ENCODE measurements at regions not wholly inside any gene's neighbourhood (a gene's known extent, or its start where the extent isn't known, plus 50 kb on each side); places are given as distances from the start of the nearest gene placed in this dataset.
"Not testable (repeated sequence)": the region's sequence is repeated elsewhere in the genome, so short reads cannot be mapped to it uniquely, and the experiment has no call there.

- DNase-seq (ENCODE audit: low spot score), result no peak
Measured at GRCh38 chr2:163949693-163950092, 213.9 kb upstream of the FIGN start.

- no peak for DNase-seq (ENCODE audit: low spot score)
Measured at GRCh38 chr2:163944347-163944737, 208.5 kb upstream of the FIGN start.

GRCh38 chr2:163943403-163944346 lies 207.9 kb upstream of the FIGN start:
- DNase-seq (ENCODE audit: low spot score), result no peak

- no peak for DNase-seq (ENCODE audit: low spot score)
Measured at GRCh38 chr2:163934131-163934530, 198.3 kb upstream of the FIGN start.

DNA sequence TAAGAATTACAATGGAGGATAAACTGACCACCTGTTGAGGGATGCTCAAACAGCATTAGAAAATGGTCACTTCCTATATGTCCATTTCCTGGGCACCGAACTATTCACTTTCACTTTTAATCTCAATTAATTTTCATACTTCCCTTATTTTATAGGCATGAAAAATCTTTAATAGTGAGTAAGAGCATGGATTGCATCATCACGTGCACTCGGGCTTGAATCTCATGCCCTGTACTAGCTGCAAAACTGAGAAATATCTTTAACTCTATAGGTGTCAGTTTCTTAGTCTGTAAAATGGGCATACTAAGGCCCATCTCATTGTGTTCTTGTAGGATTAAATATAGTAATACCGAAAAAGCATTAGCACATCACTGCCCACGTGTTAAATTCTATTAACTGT lies 183.9 kb upstream of the FIGN start:
- DNase-seq (ENCODE audit: low spot score), result no peak

GRCh38 chr2:163914486-163914885 lies 178.7 kb upstream of the FIGN start:
- DNase-seq (ENCODE audit: low spot score), result not testable (repeated sequence)

- not testable (repeated sequence) for DNase-seq (ENCODE audit: low spot score)
Measured at GRCh38 chr2:163913532-163913944, 177.7 kb upstream of the FIGN start.

- DNase-seq (ENCODE audit: low spot score), result no peak
Measured at GRCh38 chr2:163909411-163910080, 173.7 kb upstream of the FIGN start.

DNA sequence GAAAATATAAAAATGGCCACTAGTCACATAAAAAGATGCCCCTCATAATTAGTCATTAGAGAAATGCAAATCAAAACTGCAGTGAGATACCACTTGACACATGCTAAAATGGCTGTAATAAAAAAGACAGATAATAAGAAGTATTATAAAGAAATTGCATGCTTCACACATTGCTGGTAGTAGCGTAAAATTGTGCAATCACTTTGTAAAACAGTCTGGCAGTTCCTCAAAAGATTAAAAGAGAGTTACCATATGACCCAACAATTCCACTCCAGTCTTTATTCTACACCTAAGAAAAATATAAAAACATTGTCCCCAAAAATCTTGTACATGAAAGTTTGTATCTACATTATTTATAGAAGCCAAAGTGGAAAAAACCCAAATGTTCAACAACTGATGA lies 170.6 kb upstream of the FIGN start:
- no peak for DNase-seq (ENCODE audit: low spot score)

DNA sequence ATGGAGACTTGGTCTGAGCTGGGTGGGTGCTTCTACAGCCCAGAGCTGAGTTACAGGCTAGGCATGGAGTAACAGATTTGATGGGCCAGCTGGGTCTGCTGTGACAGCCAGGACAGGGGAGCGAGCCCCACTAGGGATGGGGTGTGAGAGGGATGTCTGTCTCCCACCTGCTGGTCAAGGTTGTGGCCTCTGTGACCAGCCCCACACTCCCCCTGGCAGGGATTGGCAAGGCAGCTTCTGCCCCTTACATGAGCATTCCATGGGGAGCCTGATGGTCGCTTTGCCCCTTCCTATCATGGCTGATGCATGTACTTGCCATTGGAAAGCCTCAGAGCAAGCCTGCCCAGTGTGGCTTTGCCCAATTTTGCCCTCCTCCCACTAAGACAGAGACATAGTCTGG lies 162.0 kb upstream of the FIGN start:
- no peak for DNase-seq (ENCODE audit: low spot score)

DNA sequence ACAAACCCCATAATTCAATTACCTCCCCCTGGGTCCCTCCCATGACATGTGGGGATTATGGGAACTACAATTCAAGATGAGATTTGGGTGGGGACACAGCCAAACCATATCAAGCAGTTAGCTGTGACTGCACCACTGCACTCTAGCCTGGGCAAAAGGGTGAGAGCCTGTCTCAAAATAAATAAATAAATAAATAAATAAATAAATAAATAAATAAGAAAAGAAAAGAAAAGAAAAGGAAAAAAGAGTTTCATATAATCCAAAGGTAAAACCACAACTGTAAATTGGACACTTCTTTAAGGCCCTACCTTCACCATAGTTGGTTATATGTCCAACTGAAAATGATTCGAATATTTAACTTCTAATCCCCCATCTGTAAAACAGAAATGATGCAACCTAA lies 157.6 kb upstream of the FIGN start:
- not testable (repeated sequence) for DNase-seq (ENCODE audit: low spot score)

- no peak for DNase-seq (ENCODE audit: low spot score)
Measured at GRCh38 chr2:163888591-163888990, 152.8 kb upstream of the FIGN start.

GRCh38 chr2:163887182-163887581 lies 151.4 kb upstream of the FIGN start:
- no peak for DNase-seq (ENCODE audit: low spot score)

- DNase-seq (ENCODE audit: low spot score), result no peak
Measured at GRCh38 chr2:163884416-163884815, 148.6 kb upstream of the FIGN start.

DNA sequence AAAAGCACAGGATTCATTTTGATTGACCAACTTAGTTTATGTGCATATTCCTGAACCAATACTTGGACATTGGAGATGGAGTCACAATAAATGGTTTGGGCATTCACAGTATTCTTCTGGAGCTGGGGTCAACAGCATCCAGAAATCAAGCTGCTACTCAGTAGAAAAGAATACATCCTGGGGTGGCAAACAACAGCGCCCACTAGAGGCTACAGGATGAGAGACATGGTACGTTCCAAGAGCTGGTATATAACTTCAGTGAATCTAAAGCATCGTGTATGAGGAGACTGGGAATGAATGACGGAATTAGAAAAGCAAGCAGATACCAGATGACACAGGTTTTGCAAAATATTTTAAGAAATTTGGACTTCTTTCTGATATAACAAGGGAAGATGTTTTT lies 142.9 kb upstream of the FIGN start:
- DNase-seq (ENCODE audit: low spot score), result no peak

DNA sequence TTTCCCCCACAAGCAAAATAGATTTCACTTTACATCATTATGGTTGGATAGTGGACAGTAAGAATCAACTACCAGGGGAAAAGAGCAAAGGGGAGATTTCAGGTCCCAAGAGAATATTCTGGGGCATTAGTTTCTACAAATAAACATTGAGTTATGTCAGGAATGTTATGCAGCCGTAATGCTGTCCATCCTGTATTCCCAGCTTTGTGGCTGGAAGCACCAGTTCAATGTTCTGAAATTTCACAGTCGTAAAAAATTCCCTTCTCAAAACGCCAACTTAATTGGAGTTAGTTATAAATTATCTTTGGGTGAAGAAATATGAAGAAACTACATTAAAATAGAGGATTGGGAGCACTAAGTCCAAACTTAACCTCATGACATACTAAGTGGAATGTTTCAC lies 141.5 kb upstream of the FIGN start:
- DNase-seq (ENCODE audit: low spot score), result no peak

GRCh38 chr2:163863073-163863472 lies 127.3 kb upstream of the FIGN start:
- DNase-seq (ENCODE audit: low spot score), result no peak

DNA sequence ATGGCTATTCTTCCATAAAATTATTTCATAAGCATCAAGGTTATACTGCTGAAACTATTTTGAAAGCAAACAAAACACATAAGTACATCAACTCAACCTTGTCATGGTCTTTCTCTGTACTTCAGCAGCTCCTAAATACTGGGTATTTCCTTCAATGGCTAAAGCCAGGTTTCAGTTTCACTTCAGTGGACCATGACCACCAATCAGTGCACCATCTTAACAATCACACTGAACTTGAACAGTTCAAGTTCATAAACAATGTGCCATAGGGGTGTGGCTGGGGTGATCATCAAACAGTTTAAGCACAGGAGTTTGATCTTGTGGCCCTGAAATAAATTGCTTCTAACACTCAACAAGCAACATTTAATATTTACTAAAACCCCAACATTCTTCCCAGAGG lies 124.1 kb upstream of the FIGN start:
- no peak for DNase-seq (ENCODE audit: low spot score)

DNA sequence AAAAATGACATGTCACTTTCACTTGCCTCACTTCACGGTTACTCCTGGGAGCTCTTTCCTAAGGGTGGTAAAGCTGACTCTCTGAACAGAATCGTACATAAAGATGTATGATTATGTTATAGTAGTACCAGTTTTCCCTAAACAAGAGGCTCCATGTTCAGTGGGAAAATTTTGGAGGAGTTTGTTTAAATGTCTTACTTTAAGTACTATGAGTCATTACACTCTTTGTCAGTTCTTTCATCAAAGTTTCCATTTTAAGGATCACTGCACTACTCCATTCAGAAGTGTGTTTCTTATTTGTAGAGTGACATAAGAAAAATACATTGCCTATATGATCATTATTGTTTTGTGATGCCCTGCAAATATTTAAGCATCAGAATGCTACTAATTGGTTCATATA lies 121.1 kb upstream of the FIGN start:
- DNase-seq (ENCODE audit: low spot score), result no peak

DNA sequence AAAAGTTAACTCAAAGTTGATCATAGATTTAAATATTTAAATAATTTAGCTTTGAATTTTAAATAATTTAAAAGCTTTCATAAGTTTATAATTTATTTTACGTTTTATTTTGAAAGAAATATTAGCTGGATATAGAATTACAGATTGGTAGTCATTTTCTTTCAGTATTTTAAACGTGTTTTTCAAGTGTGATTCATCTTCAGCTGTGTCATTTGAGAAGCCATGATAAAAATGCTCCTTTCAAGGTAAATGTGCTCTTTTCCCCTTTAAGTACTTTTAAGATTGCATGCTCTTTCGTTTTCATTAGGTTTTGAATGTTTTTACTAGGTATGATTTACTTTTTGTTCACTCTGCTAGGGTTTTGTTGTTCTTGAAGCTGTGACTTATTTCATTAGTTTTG lies 116.8 kb upstream of the FIGN start:
- no peak for DNase-seq (ENCODE audit: low spot score)

DNA sequence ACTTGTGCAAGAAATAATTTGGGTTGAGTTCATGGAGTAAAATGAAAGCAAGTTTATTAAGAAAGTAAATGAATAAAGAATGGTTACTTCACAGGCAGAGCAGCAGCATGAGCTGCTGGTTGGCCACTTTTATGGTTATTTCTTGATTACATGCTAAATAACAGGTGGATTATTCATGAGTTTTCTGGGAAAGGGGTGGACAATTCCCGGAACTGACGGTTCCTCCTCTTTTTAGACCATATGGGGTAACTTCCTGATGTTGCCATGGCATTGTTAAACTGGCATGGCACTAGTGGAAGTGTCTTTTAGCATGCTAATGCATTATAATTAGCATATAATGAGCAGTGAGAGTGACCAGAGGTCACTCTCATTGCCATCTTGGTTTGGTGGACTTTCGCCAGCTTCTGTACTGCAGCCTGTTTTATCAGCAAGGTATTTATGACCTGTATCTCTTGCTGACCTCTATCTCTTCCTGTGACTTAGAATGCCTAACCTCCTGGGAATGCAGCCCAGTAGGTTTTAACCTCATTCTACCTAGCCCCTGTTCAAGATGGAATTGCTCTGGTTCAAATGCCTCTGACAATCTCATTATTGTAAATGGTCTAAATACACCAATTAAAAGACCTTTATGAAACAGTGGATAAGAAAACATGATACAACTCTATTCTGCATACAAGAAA lies 114.1 kb upstream of the FIGN start:
- DNase-seq (ENCODE audit: low spot score), result no peak

GRCh38 chr2:163838890-163839289 lies 103.1 kb upstream of the FIGN start:
- DNase-seq (ENCODE audit: low spot score), result no peak

- no peak for DNase-seq (ENCODE audit: low spot score)
Measured at GRCh38 chr2:163836167-163836566, 100.4 kb upstream of the FIGN start.

Data from ecto neural progenitor cell (in vitro differentiated cells).